SU-DHL-6 (cell line): ENCODE measurements at regions not wholly inside any gene's neighbourhood (a gene's known extent, or its start where the extent isn't known, plus 50 kb on each side); places are given as distances from the start of the nearest gene placed in this dataset.

ENCODE experiments used
- CTCF ChIP-seq: fragments of 200-600 bp; sonication (generic); IDR thresholded peaks from one replicate; pipeline ENCODE4 v1.5.1; 2017; ENCODE audit warnings: antibody characterized with exemption, mild to moderate bottlenecking, low read length, moderate library complexity; ENCODE audit not compliant: insufficient read depth, poor library complexity, severe bottlenecking
- EZH2phosphoT487 ChIP-seq: fragments of 200-600 bp; sonication (generic), shearing (Covaris generic); conservative IDR thresholded peaks from 2 replicates; pipeline ENCODE4 v1.6.1; 2018; ENCODE audit warnings: mild to moderate bottlenecking, antibody characterized with exemption, low read length, moderate library complexity, mixed read lengths

- no peak for TF ChIP-seq CTCF
- TF ChIP-seq EZH2phosphoT487, result no peak
Measured at GRCh38 chr5:33339413-33339812, 101.4 kb upstream of the TARS1 start.
